GM18868 (cell line): ENCODE measurements at regions not wholly inside any gene's neighbourhood (a gene's known extent, or its start where the extent isn't known, plus 50 kb on each side); places are given as distances from the start of the nearest gene placed in this dataset.

Source experiments
- ATAC-seq: cut with Tn5 transposase; IDR thresholded peaks from one replicate; pipeline ENCODE4 v1.9.1; 2021; ENCODE audit warnings: mild to moderate bottlenecking, moderate library complexity; ENCODE audit not compliant: unreplicated experiment

- no peak for ATAC-seq
Measured at GRCh38 chr1:102084771-102085535, 88.2 kb upstream of the OLFM3 start.

DNA sequence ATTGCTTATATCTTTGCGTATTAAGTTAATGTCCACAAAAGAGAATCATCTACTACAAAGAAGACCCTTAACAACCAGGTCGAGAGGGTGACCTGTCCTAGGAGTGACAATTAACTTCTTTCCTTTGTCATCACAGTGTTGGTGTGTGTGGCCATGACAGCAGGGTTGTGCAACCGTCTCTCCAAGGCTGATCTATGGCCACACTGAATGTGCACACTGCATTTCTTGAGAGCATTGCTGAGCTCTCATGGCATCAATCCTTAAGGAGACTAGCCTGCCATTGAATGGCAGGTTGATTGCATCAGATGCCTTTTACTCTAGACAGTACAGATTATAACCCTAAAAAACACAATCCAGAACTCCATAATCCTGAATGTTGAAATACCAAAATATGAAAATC lies 86.5 kb upstream of the OLFM3 start:
- no peak for ATAC-seq

- ATAC-seq, result no peak
Measured at GRCh38 chr1:102074874-102075273, 78.1 kb upstream of the OLFM3 start.

DNA sequence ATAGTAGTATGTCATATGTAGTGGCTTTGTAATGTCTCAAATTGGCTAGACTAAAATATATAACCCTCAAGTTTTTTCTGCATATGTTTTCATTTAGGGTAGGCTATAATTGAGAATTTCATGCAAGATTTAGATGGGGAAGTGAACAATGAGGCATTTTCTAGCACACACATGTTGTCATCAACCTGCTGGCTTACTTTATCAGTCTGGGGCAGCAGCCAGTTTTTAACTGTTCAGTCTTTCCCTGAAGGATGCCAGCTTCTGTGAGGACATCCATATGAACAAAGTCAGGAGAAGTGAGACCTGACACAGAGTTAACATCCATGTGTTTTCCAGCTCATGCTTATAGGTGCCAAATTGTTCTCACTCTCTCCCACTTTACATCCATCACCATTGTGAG lies 74.7 kb upstream of the OLFM3 start:
- no peak for ATAC-seq

- no peak for ATAC-seq
Measured at GRCh38 chr1:102050556-102050955, 53.8 kb upstream of the OLFM3 start.

- no peak for ATAC-seq
Measured at GRCh38 chr1:102047724-102048123, 51.0 kb upstream of the OLFM3 start.
